Gastroesophageal sphincter (tissue), 4 donors: ENCODE measurements at regions not wholly inside any gene's neighbourhood (a gene's known extent, or its start where the extent isn't known, plus 50 kb on each side); places are given as distances from the start of the nearest gene placed in this dataset.

Experiments
- ATAC-seq: fragments of 150-250 bp; one replicate; pipeline ENCODE4 v1.9.1; 2016; ENCODE audit warnings: mild to moderate bottlenecking, moderate library complexity
- H3K27ac ChIP-seq, 4 donors: fragments of 200-600 bp; sonication (generic) in 3 of 4; 1 replicate in 3 of 4; 2 replicates in 1 of 4; pipeline ENCODE4 v1.5.1; 2016 to 2019
- H3K27me3 ChIP-seq: fragments of 200-600 bp; sonication (generic); one replicate; pipeline ENCODE4 v1.5.1; 2019
- H3K36me3 ChIP-seq, 2 donors: fragments of 200-600 bp; sonication (generic); one replicate each; pipeline ENCODE4 v1.5.1; 2019; ENCODE audit warnings: control low read depth in 1 of 2
- H3K4me1 ChIP-seq, 3 donors: fragments of 200-600 bp; sonication (generic); 1 replicate in 2 of 3; 2 replicates in 1 of 3; pipeline ENCODE4 v1.5.1; 2016 to 2019; ENCODE audit warnings: control low read depth in 2 of 3
- H3K4me3 ChIP-seq, 2 donors: fragments of 200-600 bp; sonication (generic); one replicate each; pipeline ENCODE4 v1.5.1; 2019; ENCODE audit warnings: mild to moderate bottlenecking in 1 of 2, moderate library complexity in 1 of 2
- H3K9me3 ChIP-seq, 3 donors: fragments of 200-600 bp; sonication (generic); one replicate each; pipeline ENCODE4 v1.5.1; 2017 to 2019; ENCODE audit warnings: control low read depth in 2 of 3
- EP300 ChIP-seq: sonication (generic); formaldehyde crosslinking; IDR thresholded peaks from one replicate; pipeline ENCODE4 v1.6.1; 2017; ENCODE audit warnings: antibody characterized with exemption, mild to moderate bottlenecking
- POLR2A ChIP-seq, 2 donors: fragments of 450-650 bp; IDR thresholded peaks; one replicate each; pipeline ENCODE4 v1.6.1; 2017; ENCODE audit warnings: antibody characterized with exemption in 2 of 2, mild to moderate bottlenecking in 2 of 2, moderate library complexity in 1 of 2
- POLR2AphosphoS5 ChIP-seq: sonication (generic); formaldehyde crosslinking; IDR thresholded peaks from one replicate; pipeline ENCODE4 v1.6.1; 2017; ENCODE audit warnings: antibody characterized with exemption
- WGBS, 2 donors: methylation state at CpG; one replicate each; pipeline ENCODE4 v1.1.5; 2018; ENCODE audit warnings: low coverage in 1 of 2; 5-methylcytosine and 5-hydroxymethylcytosine counted together
- TF ChIP-seq, protein P1 (sequence below), 4 experiments: fragments of 200-600 bp in 2 of 4; fragments of 450-650 bp in 2 of 4; sonication (generic) in 1 of 4; IDR thresholded peaks; one replicate each; pipeline ENCODE4 v1.5.1; 2017 to 2019; ENCODE audit warnings: antibody characterized with exemption in 4 of 4, mild to moderate bottlenecking in 2 of 4, moderate library complexity in 2 of 4

DNA sequence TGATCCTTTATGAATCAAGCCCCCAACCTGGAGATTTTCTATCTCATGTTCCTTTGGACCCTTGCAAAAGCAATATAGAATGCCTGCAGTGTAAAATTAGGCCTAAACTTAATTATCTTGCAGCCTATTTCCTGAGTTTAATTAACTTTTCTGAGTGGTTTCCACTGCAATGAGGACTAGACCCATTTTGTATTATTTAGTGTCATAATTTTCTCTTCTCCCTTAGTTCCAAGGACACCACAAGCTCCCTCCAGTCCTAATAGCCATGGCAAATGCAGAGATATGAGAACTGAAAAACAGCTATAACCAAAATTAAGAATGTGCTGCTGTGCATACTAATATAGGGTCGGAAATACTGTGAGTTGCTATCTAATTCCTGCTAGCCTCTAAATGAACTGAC lies 90.9 kb upstream of the GRAMD2B start:
- no peak for ATAC-seq
- Histone ChIP-seq H3K27me3 (no peaks in the 10 kb centered on the region), H3K4me3 (no peak overlapping the region), H3K4me1 (no peaks in the 10 kb centered on the region), H3K27ac (no peak overlapping the region), H3K9me3 (no peaks in the 10 kb centered on the region), H3K36me3 (no peaks in the 10 kb centered on the region)
- WGBS, 2 donors = 86 to 96% methylated on average over 1 of the region's 1 CpG
- no peak for TF ChIP-seq EP300
- no peak for TF ChIP-seq POLR2AphosphoS5

GRCh38 chr5:126334760-126335159 lies 88.4 kb upstream of the GRAMD2B start:
- Histone ChIP-seq H3K4me1 (peaks cover 0 to 2% (median 0%) of the 10 kb centered on the region in 3 donors), H3K4me3 (no peak overlapping the region), H3K27ac (no peak overlapping the region), H3K27me3 (no peaks in the 10 kb centered on the region), H3K36me3 (no peaks in the 10 kb centered on the region), H3K9me3 (no peaks in the 10 kb centered on the region)
- TF ChIP-seq POLR2A (IDR thresholded peaks at IDR 0.05) = no peak
- no peak for TF ChIP-seq POLR2AphosphoS5
- TF ChIP-seq, protein P1, sequence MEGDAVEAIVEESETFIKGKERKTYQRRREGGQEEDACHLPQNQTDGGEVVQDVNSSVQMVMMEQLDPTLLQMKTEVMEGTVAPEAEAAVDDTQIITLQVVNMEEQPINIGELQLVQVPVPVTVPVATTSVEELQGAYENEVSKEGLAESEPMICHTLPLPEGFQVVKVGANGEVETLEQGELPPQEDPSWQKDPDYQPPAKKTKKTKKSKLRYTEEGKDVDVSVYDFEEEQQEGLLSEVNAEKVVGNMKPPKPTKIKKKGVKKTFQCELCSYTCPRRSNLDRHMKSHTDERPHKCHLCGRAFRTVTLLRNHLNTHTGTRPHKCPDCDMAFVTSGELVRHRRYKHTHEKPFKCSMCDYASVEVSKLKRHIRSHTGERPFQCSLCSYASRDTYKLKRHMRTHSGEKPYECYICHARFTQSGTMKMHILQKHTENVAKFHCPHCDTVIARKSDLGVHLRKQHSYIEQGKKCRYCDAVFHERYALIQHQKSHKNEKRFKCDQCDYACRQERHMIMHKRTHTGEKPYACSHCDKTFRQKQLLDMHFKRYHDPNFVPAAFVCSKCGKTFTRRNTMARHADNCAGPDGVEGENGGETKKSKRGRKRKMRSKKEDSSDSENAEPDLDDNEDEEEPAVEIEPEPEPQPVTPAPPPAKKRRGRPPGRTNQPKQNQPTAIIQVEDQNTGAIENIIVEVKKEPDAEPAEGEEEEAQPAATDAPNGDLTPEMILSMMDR (IDR thresholded peaks at IDR 0.05) = no peak
- TF ChIP-seq EP300 = no peak
- WGBS, 2 donors = 53 to 64% methylated on average over 5 to 7 of the region's 7 CpGs
- ATAC-seq = no peak

- Histone ChIP-seq H3K36me3 (no peaks in the 10 kb centered on the region), H3K4me3 (no peak overlapping the region), H3K27me3 (no peaks in the 10 kb centered on the region), H3K9me3 (no peaks in the 10 kb centered on the region), H3K4me1 (peaks cover 0 to 2% (median 0%) of the 10 kb centered on the region in 3 donors), H3K27ac (no peak overlapping the region)
- no peak for ATAC-seq
- TF ChIP-seq EP300 = no peak
- no peak for TF ChIP-seq POLR2A (IDR thresholded peaks at IDR 0.05)
- TF ChIP-seq, protein P1 (IDR thresholded peaks at IDR 0.05) = no peak
- no peak for TF ChIP-seq POLR2AphosphoS5
- WGBS, 2 donors = 45 to 53% methylated on average over 1 to 2 of the region's 2 CpGs
These were observed 87.3 kb upstream of the GRAMD2B start for GRCh38 chr5:126335886-126336285.

GRCh38 chr5:126338635-126339034 lies 84.6 kb upstream of the GRAMD2B start:
- Histone ChIP-seq H3K9me3 (no peaks in the 10 kb centered on the region), H3K36me3 (no peaks in the 10 kb centered on the region), H3K27me3 (no peaks in the 10 kb centered on the region), H3K27ac (no peak overlapping the region), H3K4me3 (no peak overlapping the region), H3K4me1 (peaks cover 0 to 2% (median 0%) of the 10 kb centered on the region in 3 donors)
- no peak for ATAC-seq
- WGBS, 2 donors = 73 to 87% methylated on average over 6 to 7 of the region's 7 CpGs
- TF ChIP-seq, protein P1 (IDR thresholded peaks at IDR 0.05) = no peak
- TF ChIP-seq EP300 (no peak), POLR2A (IDR thresholded peaks at IDR 0.05) (no peak), POLR2AphosphoS5 (no peak)

- 21 to 25% methylated on average over 4 of the region's 4 CpGs for WGBS, 2 donors
- Histone ChIP-seq H3K27ac (no peak overlapping the region), H3K36me3 (no peaks in the 10 kb centered on the region), H3K27me3 (no peaks in the 10 kb centered on the region), H3K9me3 (no peaks in the 10 kb centered on the region), H3K4me1 (peaks cover 0 to 2% (median 0%) of the 10 kb centered on the region in 3 donors), H3K4me3 (no peak overlapping the region)
- TF ChIP-seq EP300 (no peak), POLR2AphosphoS5 (no peak)
- TF ChIP-seq, protein P1 (IDR thresholded peaks at IDR 0.05) = peak; percentile 80 to 93 (median 90)
- peak; percentile 39 for ATAC-seq
These were observed 83.9 kb upstream of the GRAMD2B start for GRCh38 chr5:126339215-126339805.
